ENCODE measurements at regions not wholly inside any gene's neighbourhood (a gene's known extent, or its start where the extent isn't known, plus 50 kb on each side); places are given as distances from the start of the nearest gene placed in this dataset.
"Not testable (repeated sequence)": the region's sequence is repeated elsewhere in the genome, so short reads cannot be mapped to it uniquely, and the experiment has no call there.

DNA sequence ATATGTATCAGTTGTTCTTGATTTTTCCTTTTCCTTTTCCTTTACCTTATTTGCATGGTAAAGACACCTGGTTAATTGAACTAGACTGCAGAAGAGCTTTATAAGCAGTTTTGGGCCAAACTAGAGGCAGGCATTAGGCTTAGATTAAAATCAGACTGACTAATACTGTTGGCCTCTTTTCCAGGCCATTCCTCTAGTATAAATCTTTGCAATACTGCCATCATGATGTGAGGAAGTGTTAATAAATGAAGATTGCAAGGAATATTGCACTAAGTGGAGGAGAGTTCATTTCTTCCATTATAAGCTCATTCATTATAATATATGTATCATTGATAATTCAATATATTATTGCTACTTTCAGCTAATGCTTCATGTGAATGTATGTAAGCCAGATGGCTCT lies 163.8 kb downstream of the MMUT start:
- no peak for ATAC-seq
- TF ChIP-seq BACH2 (CRISPR knock-in tag; IDR thresholded peaks at IDR 0.05; ENCODE audit: borderline replicate concordance) (no peak), ZFP3 (CRISPR knock-in tag; IDR thresholded peaks at IDR 0.05) (no peak), ZFP30 (CRISPR knock-in tag; IDR thresholded peaks at IDR 0.05) (no peak), OSR1 (CRISPR knock-in tag; IDR thresholded peaks at IDR 0.05) (no peak), ZNF70 (CRISPR knock-in tag; IDR thresholded peaks at IDR 0.05) (no peak), RARB (CRISPR knock-in tag; IDR thresholded peaks at IDR 0.05) (no peak), ZC3H10 (CRISPR knock-in tag; IDR thresholded peaks at IDR 0.05) (no peak), PPARA (CRISPR knock-in tag; IDR thresholded peaks at IDR 0.05; ENCODE audit: borderline replicate concordance) (no peak), TCF4 (CRISPR knock-in tag; IDR thresholded peaks at IDR 0.05; ENCODE audit: borderline replicate concordance) (no peak), GLIS3 (CRISPR knock-in tag; IDR thresholded peaks at IDR 0.05) (no peak), ESRRG (CRISPR knock-in tag; IDR thresholded peaks at IDR 0.05) (no peak), SNAI2 (CRISPR knock-in tag; IDR thresholded peaks at IDR 0.05) (no peak), CSDC2 (CRISPR knock-in tag; IDR thresholded peaks at IDR 0.05) (no peak), ARNTL (CRISPR knock-in tag; IDR thresholded peaks at IDR 0.05; ENCODE audit: borderline replicate concordance, low read depth) (no peak)
- TF ChIP-seq, protein P1, sequence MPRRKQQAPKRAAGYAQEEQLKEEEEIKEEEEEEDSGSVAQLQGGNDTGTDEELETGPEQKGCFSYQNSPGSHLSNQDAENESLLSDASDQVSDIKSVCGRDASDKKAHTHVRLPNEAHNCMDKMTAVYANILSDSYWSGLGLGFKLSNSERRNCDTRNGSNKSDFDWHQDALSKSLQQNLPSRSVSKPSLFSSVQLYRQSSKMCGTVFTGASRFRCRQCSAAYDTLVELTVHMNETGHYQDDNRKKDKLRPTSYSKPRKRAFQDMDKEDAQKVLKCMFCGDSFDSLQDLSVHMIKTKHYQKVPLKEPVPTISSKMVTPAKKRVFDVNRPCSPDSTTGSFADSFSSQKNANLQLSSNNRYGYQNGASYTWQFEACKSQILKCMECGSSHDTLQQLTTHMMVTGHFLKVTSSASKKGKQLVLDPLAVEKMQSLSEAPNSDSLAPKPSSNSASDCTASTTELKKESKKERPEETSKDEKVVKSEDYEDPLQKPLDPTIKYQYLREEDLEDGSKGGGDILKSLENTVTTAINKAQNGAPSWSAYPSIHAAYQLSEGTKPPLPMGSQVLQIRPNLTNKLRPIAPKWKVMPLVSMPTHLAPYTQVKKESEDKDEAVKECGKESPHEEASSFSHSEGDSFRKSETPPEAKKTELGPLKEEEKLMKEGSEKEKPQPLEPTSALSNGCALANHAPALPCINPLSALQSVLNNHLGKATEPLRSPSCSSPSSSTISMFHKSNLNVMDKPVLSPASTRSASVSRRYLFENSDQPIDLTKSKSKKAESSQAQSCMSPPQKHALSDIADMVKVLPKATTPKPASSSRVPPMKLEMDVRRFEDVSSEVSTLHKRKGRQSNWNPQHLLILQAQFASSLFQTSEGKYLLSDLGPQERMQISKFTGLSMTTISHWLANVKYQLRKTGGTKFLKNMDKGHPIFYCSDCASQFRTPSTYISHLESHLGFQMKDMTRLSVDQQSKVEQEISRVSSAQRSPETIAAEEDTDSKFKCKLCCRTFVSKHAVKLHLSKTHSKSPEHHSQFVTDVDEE (CRISPR knock-in tag; IDR thresholded peaks at IDR 0.05), result no peak
- TF ChIP-seq, protein P2, sequence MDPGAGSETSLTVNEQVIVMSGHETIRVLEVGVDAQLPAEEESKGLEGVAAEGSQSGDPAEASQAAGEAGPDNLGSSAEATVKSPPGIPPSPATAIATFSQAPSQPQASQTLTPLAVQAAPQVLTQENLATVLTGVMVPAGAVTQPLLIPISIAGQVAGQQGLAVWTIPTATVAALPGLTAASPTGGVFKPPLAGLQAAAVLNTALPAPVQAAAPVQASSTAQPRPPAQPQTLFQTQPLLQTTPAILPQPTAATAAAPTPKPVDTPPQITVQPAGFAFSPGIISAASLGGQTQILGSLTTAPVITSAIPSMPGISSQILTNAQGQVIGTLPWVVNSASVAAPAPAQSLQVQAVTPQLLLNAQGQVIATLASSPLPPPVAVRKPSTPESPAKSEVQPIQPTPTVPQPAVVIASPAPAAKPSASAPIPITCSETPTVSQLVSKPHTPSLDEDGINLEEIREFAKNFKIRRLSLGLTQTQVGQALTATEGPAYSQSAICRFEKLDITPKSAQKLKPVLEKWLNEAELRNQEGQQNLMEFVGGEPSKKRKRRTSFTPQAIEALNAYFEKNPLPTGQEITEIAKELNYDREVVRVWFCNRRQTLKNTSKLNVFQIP (CRISPR knock-in tag; IDR thresholded peaks at IDR 0.05; ENCODE audit: borderline replicate concordance, low read depth), result no peak
- TF ChIP-seq, protein P3, sequence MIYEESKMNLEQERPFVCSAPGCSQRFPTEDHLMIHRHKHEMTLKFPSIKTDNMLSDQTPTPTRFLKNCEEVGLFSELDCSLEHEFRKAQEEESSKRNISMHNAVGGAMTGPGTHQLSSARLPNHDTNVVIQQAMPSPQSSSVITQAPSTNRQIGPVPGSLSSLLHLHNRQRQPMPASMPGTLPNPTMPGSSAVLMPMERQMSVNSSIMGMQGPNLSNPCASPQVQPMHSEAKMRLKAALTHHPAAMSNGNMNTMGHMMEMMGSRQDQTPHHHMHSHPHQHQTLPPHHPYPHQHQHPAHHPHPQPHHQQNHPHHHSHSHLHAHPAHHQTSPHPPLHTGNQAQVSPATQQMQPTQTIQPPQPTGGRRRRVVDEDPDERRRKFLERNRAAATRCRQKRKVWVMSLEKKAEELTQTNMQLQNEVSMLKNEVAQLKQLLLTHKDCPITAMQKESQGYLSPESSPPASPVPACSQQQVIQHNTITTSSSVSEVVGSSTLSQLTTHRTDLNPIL (CRISPR knock-in tag; IDR thresholded peaks at IDR 0.05; ENCODE audit: low read depth), result no peak

DNA sequence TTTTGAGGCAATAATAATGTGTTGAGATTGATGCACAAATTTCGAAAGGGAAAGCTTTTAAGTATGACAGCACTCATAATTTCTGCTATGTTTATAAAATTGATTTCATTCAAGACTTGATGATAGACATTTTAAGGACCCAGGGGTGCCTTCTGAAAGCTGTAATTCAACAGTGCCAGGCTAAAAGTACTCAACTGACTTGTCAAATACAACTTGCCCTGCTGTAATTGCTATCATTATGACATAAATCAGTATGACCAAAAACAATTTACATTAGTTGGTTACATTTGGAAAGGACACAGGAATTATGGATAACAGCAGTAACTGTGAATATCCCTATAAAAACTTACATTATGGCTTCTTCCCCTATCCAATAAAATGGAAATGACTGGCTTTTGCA lies 178.9 kb downstream of the MMUT start:
- TF ChIP-seq, protein P2 (CRISPR knock-in tag; IDR thresholded peaks at IDR 0.05; ENCODE audit: borderline replicate concordance, low read depth), result no peak
- no peak for TF ChIP-seq ESRRG (CRISPR knock-in tag; IDR thresholded peaks at IDR 0.05)
- no peak for TF ChIP-seq ZFP30 (CRISPR knock-in tag; IDR thresholded peaks at IDR 0.05)
- no peak for TF ChIP-seq ZNF8 (CRISPR knock-in tag; IDR thresholded peaks at IDR 0.05)
- TF ChIP-seq, protein P4, sequence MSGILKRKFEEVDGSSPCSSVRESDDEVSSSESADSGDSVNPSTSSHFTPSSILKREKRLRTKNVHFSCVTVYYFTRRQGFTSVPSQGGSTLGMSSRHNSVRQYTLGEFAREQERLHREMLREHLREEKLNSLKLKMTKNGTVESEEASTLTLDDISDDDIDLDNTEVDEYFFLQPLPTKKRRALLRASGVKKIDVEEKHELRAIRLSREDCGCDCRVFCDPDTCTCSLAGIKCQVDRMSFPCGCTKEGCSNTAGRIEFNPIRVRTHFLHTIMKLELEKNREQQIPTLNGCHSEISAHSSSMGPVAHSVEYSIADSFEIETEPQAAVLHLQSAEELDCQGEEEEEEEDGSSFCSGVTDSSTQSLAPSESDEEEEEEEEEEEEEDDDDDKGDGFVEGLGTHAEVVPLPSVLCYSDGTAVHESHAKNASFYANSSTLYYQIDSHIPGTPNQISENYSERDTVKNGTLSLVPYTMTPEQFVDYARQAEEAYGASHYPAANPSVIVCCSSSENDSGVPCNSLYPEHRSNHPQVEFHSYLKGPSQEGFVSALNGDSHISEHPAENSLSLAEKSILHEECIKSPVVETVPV (CRISPR knock-in tag; IDR thresholded peaks at IDR 0.05), result no peak
- ATAC-seq, result no peak

DNA sequence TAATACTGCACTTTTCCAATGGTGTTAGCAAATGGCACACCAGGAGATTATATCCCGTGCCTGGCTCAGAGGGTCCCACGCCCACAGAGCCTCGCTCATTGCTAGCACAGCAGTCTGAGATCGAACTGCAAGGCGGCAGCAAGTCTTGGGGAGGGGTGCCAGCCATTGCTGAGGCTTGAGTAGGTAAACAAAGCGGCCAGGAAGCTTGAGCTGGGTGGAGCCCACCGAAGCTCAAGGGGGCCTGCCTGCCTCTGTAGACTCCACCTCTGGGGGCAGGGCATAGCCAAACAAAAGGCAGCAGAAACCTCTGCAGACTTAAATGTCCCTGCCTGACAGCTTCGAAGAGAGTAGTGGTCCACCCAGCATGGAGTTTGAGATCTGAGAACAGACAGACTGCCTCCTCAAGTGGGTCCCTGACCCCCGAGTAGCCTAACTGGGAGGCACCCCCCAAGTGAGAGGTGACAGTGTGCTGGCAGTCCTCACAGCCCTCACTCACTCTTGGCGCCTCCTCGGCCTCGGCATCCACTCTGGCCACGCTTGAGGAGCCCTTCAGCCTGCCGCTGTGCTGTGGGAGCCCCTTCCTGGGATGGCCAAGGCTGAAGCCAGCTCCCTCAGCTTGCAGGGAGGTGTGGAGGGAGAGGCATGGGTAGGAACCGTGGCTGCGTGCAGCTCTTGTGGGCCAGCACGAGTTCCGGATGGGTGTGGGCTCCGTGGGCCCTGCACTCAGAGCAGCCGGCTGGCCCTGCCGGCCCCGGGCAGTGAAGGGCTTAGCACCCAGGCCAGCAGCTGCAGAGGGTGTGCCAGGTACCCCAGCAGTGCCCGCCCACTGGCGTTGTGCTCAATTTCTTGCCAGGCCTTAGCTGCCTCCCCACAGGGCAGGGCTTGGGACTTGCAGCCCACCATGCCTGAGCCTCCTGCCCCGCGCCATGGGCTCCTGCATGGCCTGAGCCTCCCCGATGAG lies 188.0 kb downstream of the MMUT start:
- not testable (repeated sequence) for ATAC-seq

Measured in SK-N-SH treated with all-trans-retinoic acid at 6 μM for 48 hours (cell line).